DND-41 (cell line): ENCODE measurements at regions not wholly inside any gene's neighbourhood (a gene's known extent, or its start where the extent isn't known, plus 50 kb on each side); places are given as distances from the start of the nearest gene placed in this dataset.

Experiments
- CTCF ChIP-seq: IDR thresholded peaks from 2 replicates; pipeline ENCODE4 v1.5.1; 2012; ENCODE audit warnings: borderline replicate concordance, low read length, moderate library complexity, mild to moderate bottlenecking; ENCODE audit not compliant: poor library complexity, severe bottlenecking; ENCODE audit errors: extremely low read depth
- EZH2 ChIP-seq: IDR thresholded peaks from 3 replicates; pipeline ENCODE4 v1.6.1; 2012; ENCODE audit warnings: borderline replicate concordance, low read depth, mild to moderate bottlenecking, moderate library complexity, low read length, inconsistent platforms; ENCODE audit not compliant: severe bottlenecking

DNA sequence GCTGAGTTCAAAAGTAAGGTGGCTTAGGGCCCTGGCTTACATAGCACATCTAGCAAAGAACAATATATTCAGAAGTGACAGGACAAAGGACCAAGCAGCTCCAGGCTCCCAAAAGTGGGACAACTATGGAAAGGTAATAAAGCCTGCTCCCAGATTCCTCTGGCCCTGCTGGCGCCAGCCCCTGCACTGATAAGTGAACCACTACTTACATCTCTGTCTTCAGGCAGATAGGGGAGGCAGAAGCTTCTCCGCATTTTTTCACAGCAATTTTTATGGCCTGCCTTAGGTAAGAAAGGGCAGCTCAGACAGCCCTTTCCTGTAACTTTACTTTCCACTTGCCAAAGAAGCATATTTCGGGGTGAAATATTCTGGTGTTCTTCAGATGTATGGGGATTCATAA lies 83.9 kb downstream of the MTNR1A start:
- TF ChIP-seq CTCF (no peak), EZH2 (no peak)
